NCI-H460 (cell line): ENCODE measurements at regions not wholly inside any gene's neighbourhood (a gene's known extent, or its start where the extent isn't known, plus 50 kb on each side); places are given as distances from the start of the nearest gene placed in this dataset.
"Not testable (repeated sequence)": the region's sequence is repeated elsewhere in the genome, so short reads cannot be mapped to it uniquely, and the experiment has no call there.

Source experiments
- DNase-seq: peaks from one replicate; pipeline ENCODE4 v3.0.0-alpha.2; 2016; ENCODE audit warnings: low read depth; ENCODE audit errors: extremely low read depth

- no peak for DNase-seq
Measured at GRCh38 chrX:81348388-81348787, 146.5 kb downstream of the SH3BGRL start.

GRCh38 chrX:81354954-81355353, 153.1 kb downstream of the SH3BGRL start:
- DNase-seq: no peak

- DNase-seq: no peak
Measured at GRCh38 chrX:81355436-81355835, 153.5 kb downstream of the SH3BGRL start.

- no peak for DNase-seq
Measured at GRCh38 chrX:81367291-81367690, 165.4 kb downstream of the SH3BGRL start.

GRCh38 chrX:81377329-81377728, 175.4 kb downstream of the SH3BGRL start:
- peak; percentile 12 for DNase-seq

GRCh38 chrX:81378560-81378959, 176.7 kb downstream of the SH3BGRL start:
- no peak for DNase-seq

- DNase-seq: no peak
Measured at GRCh38 chrX:81390237-81390636, 188.3 kb downstream of the SH3BGRL start.

- DNase-seq: no peak
Measured at GRCh38 chrX:81392396-81392795, 190.5 kb downstream of the SH3BGRL start.

GRCh38 chrX:81405781-81406180, 203.9 kb downstream of the SH3BGRL start:
- DNase-seq: no peak

GRCh38 chrX:81411517-81411916, 209.6 kb downstream of the SH3BGRL start:
- no peak for DNase-seq

GRCh38 chrX:81412428-81412827, 210.5 kb downstream of the SH3BGRL start:
- no peak for DNase-seq

- not testable (repeated sequence) for DNase-seq
Measured at GRCh38 chrX:81412857-81413256, 211.0 kb downstream of the SH3BGRL start.

- no peak for DNase-seq
Measured at GRCh38 chrX:81414630-81415029, 212.7 kb downstream of the SH3BGRL start.
